ENCODE measurements at regions not wholly inside any gene's neighbourhood (a gene's known extent, or its start where the extent isn't known, plus 50 kb on each side); places are given as distances from the start of the nearest gene placed in this dataset.

DNA sequence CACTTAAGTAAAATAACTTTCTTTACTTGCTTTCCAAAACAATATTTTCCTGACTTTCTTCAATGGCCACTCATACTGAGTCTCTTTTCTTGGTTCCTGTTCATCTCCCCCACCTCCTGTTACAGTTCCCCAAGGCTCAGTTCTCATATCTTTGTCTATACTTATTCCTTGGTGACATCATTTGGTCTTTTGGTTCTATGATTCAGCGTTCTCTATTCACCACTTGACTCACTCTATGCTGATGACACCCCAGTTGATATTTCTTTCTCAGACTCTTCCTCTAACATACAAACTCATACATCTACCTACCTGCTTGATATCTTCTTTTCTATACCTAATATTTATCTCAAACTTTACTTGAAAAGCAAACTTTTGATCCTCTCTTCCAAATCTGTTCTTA, 85.0 kb upstream of the P3H2 start (continued):
- TF ChIP-seq, protein P1, sequence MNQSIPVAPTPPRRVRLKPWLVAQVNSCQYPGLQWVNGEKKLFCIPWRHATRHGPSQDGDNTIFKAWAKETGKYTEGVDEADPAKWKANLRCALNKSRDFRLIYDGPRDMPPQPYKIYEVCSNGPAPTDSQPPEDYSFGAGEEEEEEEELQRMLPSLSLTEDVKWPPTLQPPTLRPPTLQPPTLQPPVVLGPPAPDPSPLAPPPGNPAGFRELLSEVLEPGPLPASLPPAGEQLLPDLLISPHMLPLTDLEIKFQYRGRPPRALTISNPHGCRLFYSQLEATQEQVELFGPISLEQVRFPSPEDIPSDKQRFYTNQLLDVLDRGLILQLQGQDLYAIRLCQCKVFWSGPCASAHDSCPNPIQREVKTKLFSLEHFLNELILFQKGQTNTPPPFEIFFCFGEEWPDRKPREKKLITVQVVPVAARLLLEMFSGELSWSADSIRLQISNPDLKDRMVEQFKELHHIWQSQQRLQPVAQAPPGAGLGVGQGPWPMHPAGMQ (IDR thresholded peaks at IDR 0.05; ENCODE audit: borderline replicate concordance) = no peak
- TF ChIP-seq, protein P2, sequence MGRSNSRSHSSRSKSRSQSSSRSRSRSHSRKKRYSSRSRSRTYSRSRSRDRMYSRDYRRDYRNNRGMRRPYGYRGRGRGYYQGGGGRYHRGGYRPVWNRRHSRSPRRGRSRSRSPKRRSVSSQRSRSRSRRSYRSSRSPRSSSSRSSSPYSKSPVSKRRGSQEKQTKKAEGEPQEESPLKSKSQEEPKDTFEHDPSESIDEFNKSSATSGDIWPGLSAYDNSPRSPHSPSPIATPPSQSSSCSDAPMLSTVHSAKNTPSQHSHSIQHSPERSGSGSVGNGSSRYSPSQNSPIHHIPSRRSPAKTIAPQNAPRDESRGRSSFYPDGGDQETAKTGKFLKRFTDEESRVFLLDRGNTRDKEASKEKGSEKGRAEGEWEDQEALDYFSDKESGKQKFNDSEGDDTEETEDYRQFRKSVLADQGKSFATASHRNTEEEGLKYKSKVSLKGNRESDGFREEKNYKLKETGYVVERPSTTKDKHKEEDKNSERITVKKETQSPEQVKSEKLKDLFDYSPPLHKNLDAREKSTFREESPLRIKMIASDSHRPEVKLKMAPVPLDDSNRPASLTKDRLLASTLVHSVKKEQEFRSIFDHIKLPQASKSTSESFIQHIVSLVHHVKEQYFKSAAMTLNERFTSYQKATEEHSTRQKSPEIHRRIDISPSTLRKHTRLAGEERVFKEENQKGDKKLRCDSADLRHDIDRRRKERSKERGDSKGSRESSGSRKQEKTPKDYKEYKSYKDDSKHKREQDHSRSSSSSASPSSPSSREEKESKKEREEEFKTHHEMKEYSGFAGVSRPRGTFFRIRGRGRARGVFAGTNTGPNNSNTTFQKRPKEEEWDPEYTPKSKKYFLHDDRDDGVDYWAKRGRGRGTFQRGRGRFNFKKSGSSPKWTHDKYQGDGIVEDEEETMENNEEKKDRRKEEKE (IDR thresholded peaks at IDR 0.05) = no peak
- TF ChIP-seq, protein P3, sequence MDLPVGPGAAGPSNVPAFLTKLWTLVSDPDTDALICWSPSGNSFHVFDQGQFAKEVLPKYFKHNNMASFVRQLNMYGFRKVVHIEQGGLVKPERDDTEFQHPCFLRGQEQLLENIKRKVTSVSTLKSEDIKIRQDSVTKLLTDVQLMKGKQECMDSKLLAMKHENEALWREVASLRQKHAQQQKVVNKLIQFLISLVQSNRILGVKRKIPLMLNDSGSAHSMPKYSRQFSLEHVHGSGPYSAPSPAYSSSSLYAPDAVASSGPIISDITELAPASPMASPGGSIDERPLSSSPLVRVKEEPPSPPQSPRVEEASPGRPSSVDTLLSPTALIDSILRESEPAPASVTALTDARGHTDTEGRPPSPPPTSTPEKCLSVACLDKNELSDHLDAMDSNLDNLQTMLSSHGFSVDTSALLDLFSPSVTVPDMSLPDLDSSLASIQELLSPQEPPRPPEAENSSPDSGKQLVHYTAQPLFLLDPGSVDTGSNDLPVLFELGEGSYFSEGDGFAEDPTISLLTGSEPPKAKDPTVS (IDR thresholded peaks at IDR 0.05; ENCODE audit: low read depth, low read length) = no peak
- TF ChIP-seq NFXL1 (IDR thresholded peaks at IDR 0.05; ENCODE audit: borderline replicate concordance) (no peak), EED (IDR thresholded peaks at IDR 0.05; ENCODE audit: low read depth) (peak; percentile 92), MTA2 (IDR thresholded peaks at IDR 0.05; ENCODE audit: low read depth) (peak; percentile 51; the same call in 1 of the 2 replicates), PAX8 (IDR thresholded peaks at IDR 0.05) (no peak), SPI1 (IDR thresholded peaks at IDR 0.05; ENCODE audit: borderline replicate concordance, insufficient read depth, low read depth, low read length) (peak; percentile 57; the same call in 1 of the 2 replicates), MEF2B (IDR thresholded peaks at IDR 0.05; ENCODE audit: partially characterized antibody, poor library complexity, severe bottlenecking) (peak; percentile 33), PML (IDR thresholded peaks at IDR 0.05; ENCODE audit: low read length) (peak; percentile 51; the same call in 1 of the 2 replicates), MYB (IDR thresholded peaks at IDR 0.05; ENCODE audit: borderline replicate concordance, low read depth, low read length) (no peak), ZNF207 (IDR thresholded peaks at IDR 0.05; ENCODE audit: borderline replicate concordance) (no peak), HDGF (IDR thresholded peaks at IDR 0.05) (no peak), ZBED1 (IDR thresholded peaks at IDR 0.05; ENCODE audit: borderline replicate concordance) (peak; percentile 71; the same call in 1 of the 2 replicates), BMI1 (IDR thresholded peaks at IDR 0.05; ENCODE audit: borderline replicate concordance) (no peak)
- TF ChIP-seq, protein P4, sequence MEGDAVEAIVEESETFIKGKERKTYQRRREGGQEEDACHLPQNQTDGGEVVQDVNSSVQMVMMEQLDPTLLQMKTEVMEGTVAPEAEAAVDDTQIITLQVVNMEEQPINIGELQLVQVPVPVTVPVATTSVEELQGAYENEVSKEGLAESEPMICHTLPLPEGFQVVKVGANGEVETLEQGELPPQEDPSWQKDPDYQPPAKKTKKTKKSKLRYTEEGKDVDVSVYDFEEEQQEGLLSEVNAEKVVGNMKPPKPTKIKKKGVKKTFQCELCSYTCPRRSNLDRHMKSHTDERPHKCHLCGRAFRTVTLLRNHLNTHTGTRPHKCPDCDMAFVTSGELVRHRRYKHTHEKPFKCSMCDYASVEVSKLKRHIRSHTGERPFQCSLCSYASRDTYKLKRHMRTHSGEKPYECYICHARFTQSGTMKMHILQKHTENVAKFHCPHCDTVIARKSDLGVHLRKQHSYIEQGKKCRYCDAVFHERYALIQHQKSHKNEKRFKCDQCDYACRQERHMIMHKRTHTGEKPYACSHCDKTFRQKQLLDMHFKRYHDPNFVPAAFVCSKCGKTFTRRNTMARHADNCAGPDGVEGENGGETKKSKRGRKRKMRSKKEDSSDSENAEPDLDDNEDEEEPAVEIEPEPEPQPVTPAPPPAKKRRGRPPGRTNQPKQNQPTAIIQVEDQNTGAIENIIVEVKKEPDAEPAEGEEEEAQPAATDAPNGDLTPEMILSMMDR (IDR thresholded peaks at IDR 0.05 in 2 of 3, conservative IDR thresholded peaks at IDR 0.05 in 1 of 3; ENCODE audit: control insufficient read depth in 2 of 3, extremely low read depth in 1 of 3, insufficient read depth in 1 of 3, low read depth in 3 of 3, low read length in 3 of 3) = no peak
- TF ChIP-seq, protein P5, sequence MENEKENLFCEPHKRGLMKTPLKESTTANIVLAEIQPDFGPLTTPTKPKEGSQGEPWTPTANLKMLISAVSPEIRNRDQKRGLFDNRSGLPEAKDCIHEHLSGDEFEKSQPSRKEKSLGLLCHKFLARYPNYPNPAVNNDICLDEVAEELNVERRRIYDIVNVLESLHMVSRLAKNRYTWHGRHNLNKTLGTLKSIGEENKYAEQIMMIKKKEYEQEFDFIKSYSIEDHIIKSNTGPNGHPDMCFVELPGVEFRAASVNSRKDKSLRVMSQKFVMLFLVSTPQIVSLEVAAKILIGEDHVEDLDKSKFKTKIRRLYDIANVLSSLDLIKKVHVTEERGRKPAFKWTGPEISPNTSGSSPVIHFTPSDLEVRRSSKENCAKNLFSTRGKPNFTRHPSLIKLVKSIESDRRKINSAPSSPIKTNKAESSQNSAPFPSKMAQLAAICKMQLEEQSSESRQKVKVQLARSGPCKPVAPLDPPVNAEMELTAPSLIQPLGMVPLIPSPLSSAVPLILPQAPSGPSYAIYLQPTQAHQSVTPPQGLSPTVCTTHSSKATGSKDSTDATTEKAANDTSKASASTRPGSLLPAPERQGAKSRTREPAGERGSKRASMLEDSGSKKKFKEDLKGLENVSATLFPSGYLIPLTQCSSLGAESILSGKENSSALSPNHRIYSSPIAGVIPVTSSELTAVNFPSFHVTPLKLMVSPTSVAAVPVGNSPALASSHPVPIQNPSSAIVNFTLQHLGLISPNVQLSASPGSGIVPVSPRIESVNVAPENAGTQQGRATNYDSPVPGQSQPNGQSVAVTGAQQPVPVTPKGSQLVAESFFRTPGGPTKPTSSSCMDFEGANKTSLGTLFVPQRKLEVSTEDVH (IDR thresholded peaks at IDR 0.05; ENCODE audit: low read depth, partially characterized antibody) = no peak
- TF ChIP-seq, protein P6, sequence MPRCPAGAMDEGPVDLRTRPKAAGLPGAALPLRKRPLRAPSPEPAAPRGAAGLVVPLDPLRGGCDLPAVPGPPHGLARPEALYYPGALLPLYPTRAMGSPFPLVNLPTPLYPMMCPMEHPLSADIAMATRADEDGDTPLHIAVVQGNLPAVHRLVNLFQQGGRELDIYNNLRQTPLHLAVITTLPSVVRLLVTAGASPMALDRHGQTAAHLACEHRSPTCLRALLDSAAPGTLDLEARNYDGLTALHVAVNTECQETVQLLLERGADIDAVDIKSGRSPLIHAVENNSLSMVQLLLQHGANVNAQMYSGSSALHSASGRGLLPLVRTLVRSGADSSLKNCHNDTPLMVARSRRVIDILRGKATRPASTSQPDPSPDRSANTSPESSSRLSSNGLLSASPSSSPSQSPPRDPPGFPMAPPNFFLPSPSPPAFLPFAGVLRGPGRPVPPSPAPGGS (IDR thresholded peaks at IDR 0.05; ENCODE audit: borderline replicate concordance, insufficient read depth, low read depth, low read length, poor library complexity, severe bottlenecking) = peak; percentile 78

Data from GM12878 (cell line).